ENCODE measurements at regions not wholly inside any gene's neighbourhood (a gene's known extent, or its start where the extent isn't known, plus 50 kb on each side); places are given as distances from the start of the nearest gene placed in this dataset.
"Not testable (repeated sequence)": the region's sequence is repeated elsewhere in the genome, so short reads cannot be mapped to it uniquely, and the experiment has no call there.

GRCh38 chr13:59399513-59399912, 764.2 kb downstream of the DIAPH3 start (continued):
- TF ChIP-seq, protein P1, sequence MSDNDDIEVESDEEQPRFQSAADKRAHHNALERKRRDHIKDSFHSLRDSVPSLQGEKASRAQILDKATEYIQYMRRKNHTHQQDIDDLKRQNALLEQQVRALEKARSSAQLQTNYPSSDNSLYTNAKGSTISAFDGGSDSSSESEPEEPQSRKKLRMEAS (CRISPR knock-in tag; IDR thresholded peaks at IDR 0.05): no peak
- TF ChIP-seq GRHL2 (CRISPR knock-in tag; IDR thresholded peaks at IDR 0.05; ENCODE audit: insufficient replicate concordance, severe bottlenecking): no peak
- no peak for TF ChIP-seq IRF2 (CRISPR knock-in tag; IDR thresholded peaks at IDR 0.05; ENCODE audit: borderline replicate concordance, low read depth)
- TF ChIP-seq ETV6 (CRISPR knock-in tag; IDR thresholded peaks at IDR 0.05): no peak
- TF ChIP-seq ELF4 (CRISPR knock-in tag; IDR thresholded peaks at IDR 0.05; ENCODE audit: low read depth): no peak
- TF ChIP-seq ESRRA (CRISPR knock-in tag; IDR thresholded peaks at IDR 0.05; ENCODE audit: borderline replicate concordance): no peak
- TF ChIP-seq, protein P2, sequence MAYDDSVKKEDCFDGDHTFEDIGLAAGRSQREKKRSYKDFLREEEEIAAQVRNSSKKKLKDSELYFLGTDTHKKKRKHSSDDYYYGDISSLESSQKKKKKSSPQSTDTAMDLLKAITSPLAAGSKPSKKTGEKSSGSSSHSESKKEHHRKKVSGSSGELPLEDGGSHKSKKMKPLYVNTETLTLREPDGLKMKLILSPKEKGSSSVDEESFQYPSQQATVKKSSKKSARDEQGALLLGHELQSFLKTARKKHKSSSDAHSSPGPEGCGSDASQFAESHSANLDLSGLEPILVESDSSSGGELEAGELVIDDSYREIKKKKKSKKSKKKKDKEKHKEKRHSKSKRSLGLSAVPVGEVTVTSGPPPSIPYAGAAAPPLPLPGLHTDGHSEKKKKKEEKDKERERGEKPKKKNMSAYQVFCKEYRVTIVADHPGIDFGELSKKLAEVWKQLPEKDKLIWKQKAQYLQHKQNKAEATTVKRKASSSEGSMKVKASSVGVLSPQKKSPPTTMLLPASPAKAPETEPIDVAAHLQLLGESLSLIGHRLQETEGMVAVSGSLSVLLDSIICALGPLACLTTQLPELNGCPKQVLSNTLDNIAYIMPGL (CRISPR knock-in tag; IDR thresholded peaks at IDR 0.05): no peak
- no peak for TF ChIP-seq ZNF396 (CRISPR knock-in tag; IDR thresholded peaks at IDR 0.05; ENCODE audit: borderline replicate concordance)
- TF ChIP-seq JAZF1 (CRISPR knock-in tag; IDR thresholded peaks at IDR 0.05): no peak
- TF ChIP-seq ATF2 (CRISPR knock-in tag; IDR thresholded peaks at IDR 0.05; ENCODE audit: borderline replicate concordance, low read depth): no peak

DNA sequence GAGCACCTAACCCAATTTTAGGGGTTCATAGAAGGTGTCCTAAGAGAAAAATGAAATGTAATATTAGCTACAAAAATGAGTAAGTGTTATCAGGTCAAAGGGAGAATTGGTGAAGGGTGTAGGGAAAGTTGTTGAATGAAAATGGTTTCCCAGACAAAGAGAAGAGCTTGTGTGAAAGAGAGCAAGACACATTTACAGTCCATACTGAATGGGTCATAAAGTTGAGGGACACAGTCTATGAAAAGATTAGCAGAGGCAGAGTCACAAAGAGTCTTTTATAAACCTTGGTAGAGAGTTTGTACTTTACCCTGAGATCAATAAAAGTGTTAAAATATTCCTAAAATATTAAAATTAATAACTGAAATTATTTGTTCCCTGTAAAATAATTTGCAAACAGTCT, 759.4 kb downstream of the DIAPH3 start:
- CTCF ChIA-PET: no interaction called here
- no peak overlapping the region for H3K4me3 Mint-ChIP-seq
- ATAC-seq (no peak), DNase-seq (ENCODE audit: low spot score) (no peak)
- H3K36me3 Mint-ChIP-seq: peaks cover 47% of the 10 kb centered on the region
- H3K4me1 Mint-ChIP-seq: peaks cover 23% of the 10 kb centered on the region
- H3K27me3 Mint-ChIP-seq (ENCODE audit: low read depth): peaks cover 28% of the 10 kb centered on the region
- no peak for TF ChIP-seq ATF3 (CRISPR knock-in tag; conservative IDR thresholded peaks at IDR 0.05)
- no peak for TF ChIP-seq ZBTB21 (CRISPR knock-in tag; IDR thresholded peaks at IDR 0.05; ENCODE audit: borderline replicate concordance)
- TF ChIP-seq GABPB1 (CRISPR knock-in tag; IDR thresholded peaks at IDR 0.05): no peak
- TF ChIP-seq ATF6 (CRISPR knock-in tag; IDR thresholded peaks at IDR 0.05): no peak
- no peak for TF ChIP-seq SOX15 (CRISPR knock-in tag; IDR thresholded peaks at IDR 0.05)
- TF ChIP-seq PRDM15 (CRISPR knock-in tag; IDR thresholded peaks at IDR 0.05): no peak
- no peak for TF ChIP-seq E2F4 (CRISPR knock-in tag; IDR thresholded peaks at IDR 0.05; ENCODE audit: borderline replicate concordance, low read depth)
- TF ChIP-seq SMAD4 (CRISPR knock-in tag; IDR thresholded peaks at IDR 0.05): no peak
- TF ChIP-seq, protein P3, sequence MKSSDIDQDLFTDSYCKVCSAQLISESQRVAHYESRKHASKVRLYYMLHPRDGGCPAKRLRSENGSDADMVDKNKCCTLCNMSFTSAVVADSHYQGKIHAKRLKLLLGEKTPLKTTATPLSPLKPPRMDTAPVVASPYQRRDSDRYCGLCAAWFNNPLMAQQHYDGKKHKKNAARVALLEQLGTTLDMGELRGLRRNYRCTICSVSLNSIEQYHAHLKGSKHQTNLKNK (CRISPR knock-in tag; IDR thresholded peaks at IDR 0.05): no peak
- TF ChIP-seq, protein P4, sequence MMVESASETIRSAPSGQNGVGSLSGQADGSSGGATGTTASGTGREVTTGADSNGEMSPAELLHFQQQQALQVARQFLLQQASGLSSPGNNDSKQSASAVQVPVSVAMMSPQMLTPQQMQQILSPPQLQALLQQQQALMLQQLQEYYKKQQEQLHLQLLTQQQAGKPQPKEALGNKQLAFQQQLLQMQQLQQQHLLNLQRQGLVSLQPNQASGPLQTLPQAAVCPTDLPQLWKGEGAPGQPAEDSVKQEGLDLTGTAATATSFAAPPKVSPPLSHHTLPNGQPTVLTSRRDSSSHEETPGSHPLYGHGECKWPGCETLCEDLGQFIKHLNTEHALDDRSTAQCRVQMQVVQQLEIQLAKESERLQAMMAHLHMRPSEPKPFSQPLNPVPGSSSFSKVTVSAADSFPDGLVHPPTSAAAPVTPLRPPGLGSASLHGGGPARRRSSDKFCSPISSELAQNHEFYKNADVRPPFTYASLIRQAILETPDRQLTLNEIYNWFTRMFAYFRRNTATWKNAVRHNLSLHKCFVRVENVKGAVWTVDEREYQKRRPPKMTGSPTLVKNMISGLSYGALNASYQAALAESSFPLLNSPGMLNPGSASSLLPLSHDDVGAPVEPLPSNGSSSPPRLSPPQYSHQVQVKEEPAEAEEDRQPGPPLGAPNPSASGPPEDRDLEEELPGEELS (CRISPR knock-in tag; IDR thresholded peaks at IDR 0.05): no peak
- H3K27ac Mint-ChIP-seq: no peak overlapping the region
- peaks cover 45% of the 10 kb centered on the region for H3K9me3 Mint-ChIP-seq
- POLR2A ChIA-PET: no interaction called here

- ATAC-seq; H3K27ac Mint-ChIP-seq; POLR2A ChIA-PET; DNase-seq (ENCODE audit: low spot score); H3K4me3 Mint-ChIP-seq; CTCF ChIA-PET: not testable (repeated sequence)
- Mint-ChIP-seq H3K4me1 (peaks cover 44% of the 10 kb centered on the region), H3K9me3 (peaks cover 49% of the 10 kb centered on the region), H3K27me3 (ENCODE audit: low read depth) (peaks cover 45% of the 10 kb centered on the region), H3K36me3 (peaks cover 53% of the 10 kb centered on the region)
These were observed 756.5 kb downstream of the DIAPH3 start for GRCh38 chr13:59407251-59407650.

All from WTC11 (cell line).